ENCODE measurements at regions not wholly inside any gene's neighbourhood (a gene's known extent, or its start where the extent isn't known, plus 50 kb on each side); places are given as distances from the start of the nearest gene placed in this dataset.

GRCh38 chr13:82817133-82817532 is 1065.1 kb downstream of the SLITRK1 start:
- no peak for TF ChIP-seq REST (IDR thresholded peaks at IDR 0.05)
- TF ChIP-seq, protein P1, sequence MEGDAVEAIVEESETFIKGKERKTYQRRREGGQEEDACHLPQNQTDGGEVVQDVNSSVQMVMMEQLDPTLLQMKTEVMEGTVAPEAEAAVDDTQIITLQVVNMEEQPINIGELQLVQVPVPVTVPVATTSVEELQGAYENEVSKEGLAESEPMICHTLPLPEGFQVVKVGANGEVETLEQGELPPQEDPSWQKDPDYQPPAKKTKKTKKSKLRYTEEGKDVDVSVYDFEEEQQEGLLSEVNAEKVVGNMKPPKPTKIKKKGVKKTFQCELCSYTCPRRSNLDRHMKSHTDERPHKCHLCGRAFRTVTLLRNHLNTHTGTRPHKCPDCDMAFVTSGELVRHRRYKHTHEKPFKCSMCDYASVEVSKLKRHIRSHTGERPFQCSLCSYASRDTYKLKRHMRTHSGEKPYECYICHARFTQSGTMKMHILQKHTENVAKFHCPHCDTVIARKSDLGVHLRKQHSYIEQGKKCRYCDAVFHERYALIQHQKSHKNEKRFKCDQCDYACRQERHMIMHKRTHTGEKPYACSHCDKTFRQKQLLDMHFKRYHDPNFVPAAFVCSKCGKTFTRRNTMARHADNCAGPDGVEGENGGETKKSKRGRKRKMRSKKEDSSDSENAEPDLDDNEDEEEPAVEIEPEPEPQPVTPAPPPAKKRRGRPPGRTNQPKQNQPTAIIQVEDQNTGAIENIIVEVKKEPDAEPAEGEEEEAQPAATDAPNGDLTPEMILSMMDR (IDR thresholded peaks at IDR 0.05), result no peak
- TF ChIP-seq MAFK (IDR thresholded peaks at IDR 0.05; ENCODE audit: partially characterized antibody), result no peak
- TF ChIP-seq POLR2A (IDR thresholded peaks at IDR 0.05; ENCODE audit: low read length), result no peak
- no peak for TF ChIP-seq NR3C1 (IDR thresholded peaks at IDR 0.05)
- TF ChIP-seq ZC3H11A (IDR thresholded peaks at IDR 0.05), result no peak

Measured in A549 (cell line).